BLaER1 treated with 17β-estradiol and CSF1 and Interleukin-3, amounts not matched to agents 10 nM and 100 nM (cell line): ENCODE measurements at regions not wholly inside any gene's neighbourhood (a gene's known extent, or its start where the extent isn't known, plus 50 kb on each side); places are given as distances from the start of the nearest gene placed in this dataset.

Source experiments
- H3K27ac ChIP-seq, 11 experiments: shearing (Covaris generic); formaldehyde crosslinking; 2 replicates each; pipeline ENCODE4 v1.8.1; 2022
- H3K27me3 ChIP-seq, 11 experiments: shearing (Covaris generic); formaldehyde crosslinking; 2 replicates each; pipeline ENCODE4 v1.8.1; 2022
- H3K36me3 ChIP-seq, 11 experiments: shearing (Covaris generic); formaldehyde crosslinking; 2 replicates each; pipeline ENCODE4 v1.8.1; 2022
- H3K4me1 ChIP-seq, 10 experiments: shearing (Covaris generic); formaldehyde crosslinking; 2 replicates each; pipeline ENCODE4 v1.8.1; 2022
- H3K4me2 ChIP-seq, 11 experiments: shearing (Covaris generic); formaldehyde crosslinking; 2 replicates each; pipeline ENCODE4 v1.8.1; 2022
- H3K4me3 ChIP-seq, 10 experiments: shearing (Covaris generic); formaldehyde crosslinking; 2 replicates each; pipeline ENCODE4 v1.8.1; 2022
- H3K9ac ChIP-seq, 11 experiments: shearing (Covaris generic); formaldehyde crosslinking; 2 replicates each; pipeline ENCODE4 v1.8.1; 2022
- H3K9me3 ChIP-seq, 11 experiments: shearing (Covaris generic); formaldehyde crosslinking; replicated peaks in 1 of 11; 2 replicates each; pipeline ENCODE4 v1.8.1; 2022
- H4K20me1 ChIP-seq, 11 experiments: shearing (Covaris generic); formaldehyde crosslinking; 2 replicates each; pipeline ENCODE4 v1.8.1; 2022
- Cebpa-rat ChIP-seq, 11 experiments: shearing (Covaris generic); IDR thresholded peaks; 2 replicates each; pipeline ENCODE4 v1.8.1; 2022

DNA sequence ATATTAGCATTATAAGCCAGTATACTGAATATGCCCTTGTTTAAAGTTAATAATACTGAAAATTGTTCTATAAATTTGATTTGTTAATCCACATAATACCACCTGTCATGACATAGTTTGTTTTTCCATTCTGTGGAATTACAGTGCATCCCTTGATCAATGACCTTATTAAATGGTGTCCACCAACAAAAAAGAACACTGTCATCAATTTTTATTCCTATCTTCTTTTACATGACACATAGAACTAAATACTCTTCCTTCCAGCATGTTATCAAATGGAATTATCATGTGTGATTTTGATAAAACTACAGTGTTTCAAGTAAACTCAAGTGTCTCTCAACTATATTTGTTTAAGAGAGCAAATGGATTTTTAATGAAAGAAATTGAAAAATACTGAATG lies 221.8 kb upstream of the MBL2 start:
- H3K4me2 ChIP-seq, result no peak overlapping the region
- no peaks in the 10 kb centered on the region; a peak in 1 of 20 replicates for H3K4me1 ChIP-seq
- H3K4me3 ChIP-seq, result no peak overlapping the region
- H3K36me3 ChIP-seq, result no peaks in the 10 kb centered on the region
- no peak overlapping the region for H3K27ac ChIP-seq
- H4K20me1 ChIP-seq, result no peaks in the 10 kb centered on the region
- H3K27me3 ChIP-seq, result no peaks in the 10 kb centered on the region
- no peak overlapping the region for H3K9ac ChIP-seq
- peaks cover 0 to 10% (median 0%) of the 10 kb centered on the region in 11 experiments; a peak in 2 of 22 replicates for H3K9me3 ChIP-seq
- no peak for TF ChIP-seq Cebpa-rat (IDR thresholded peaks at IDR 0.05)

- no peaks in the 10 kb centered on the region for H3K27me3 ChIP-seq
- H4K20me1 ChIP-seq, result no peaks in the 10 kb centered on the region
- no peak overlapping the region for H3K9ac ChIP-seq
- no peaks in the 10 kb centered on the region for H3K36me3 ChIP-seq
- H3K9me3 ChIP-seq, result peaks cover 0 to 10% (median 0%) of the 10 kb centered on the region in 11 experiments; a peak in 2 of 22 replicates
- no peak overlapping the region for H3K4me2 ChIP-seq
- H3K4me3 ChIP-seq, result no peak overlapping the region
- H3K4me1 ChIP-seq, result no peaks in the 10 kb centered on the region
- TF ChIP-seq Cebpa-rat (IDR thresholded peaks at IDR 0.05), result no peak
- H3K27ac ChIP-seq, result no peak overlapping the region
Measured at GRCh38 chr10:52993109-52993508, 220.5 kb upstream of the MBL2 start.

- H3K4me2 ChIP-seq, result no peak overlapping the region
- H4K20me1 ChIP-seq, result no peaks in the 10 kb centered on the region
- H3K4me3 ChIP-seq, result no peak overlapping the region
- no peak for TF ChIP-seq Cebpa-rat (IDR thresholded peaks at IDR 0.05)
- H3K4me1 ChIP-seq, result no peaks in the 10 kb centered on the region
- H3K27ac ChIP-seq, result no peak overlapping the region
- no peaks in the 10 kb centered on the region for H3K27me3 ChIP-seq
- peaks cover 0 to 10% (median 0%) of the 10 kb centered on the region in 11 experiments; a peak in 2 of 22 replicates for H3K9me3 ChIP-seq
- no peaks in the 10 kb centered on the region for H3K36me3 ChIP-seq
- H3K9ac ChIP-seq, result no peak overlapping the region
Measured at GRCh38 chr10:52992567-52992966, 220.0 kb upstream of the MBL2 start.

DNA sequence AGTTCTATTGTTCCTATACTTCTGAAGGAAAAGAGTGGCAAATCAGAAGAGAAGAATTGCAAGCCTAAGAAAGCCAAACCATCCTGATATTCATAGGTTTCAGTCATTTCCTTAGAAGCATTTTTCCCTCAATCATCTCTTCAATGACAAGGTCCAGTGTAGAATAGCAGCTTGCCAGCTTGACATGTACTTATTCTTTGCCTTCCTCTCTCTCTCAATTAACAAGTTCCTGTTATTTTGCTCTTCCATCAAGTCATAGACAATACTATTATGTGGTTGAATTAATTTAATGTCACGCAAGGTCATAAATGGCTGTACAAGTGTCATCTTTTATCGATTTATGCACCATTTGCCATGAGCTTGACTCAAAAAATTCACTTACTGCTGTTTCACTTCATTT lies 216.3 kb upstream of the MBL2 start:
- H3K9me3 ChIP-seq, result peaks cover 0 to 8% (median 0%) of the 10 kb centered on the region in 11 experiments; a peak in 2 of 22 replicates
- H3K4me2 ChIP-seq, result no peak overlapping the region
- no peaks in the 10 kb centered on the region for H3K4me1 ChIP-seq
- no peaks in the 10 kb centered on the region for H3K36me3 ChIP-seq
- H3K27me3 ChIP-seq, result no peaks in the 10 kb centered on the region
- H3K27ac ChIP-seq, result no peak overlapping the region
- H3K9ac ChIP-seq, result no peak overlapping the region
- H3K4me3 ChIP-seq, result no peak overlapping the region
- no peaks in the 10 kb centered on the region for H4K20me1 ChIP-seq
- TF ChIP-seq Cebpa-rat (IDR thresholded peaks at IDR 0.05), result no peak

DNA sequence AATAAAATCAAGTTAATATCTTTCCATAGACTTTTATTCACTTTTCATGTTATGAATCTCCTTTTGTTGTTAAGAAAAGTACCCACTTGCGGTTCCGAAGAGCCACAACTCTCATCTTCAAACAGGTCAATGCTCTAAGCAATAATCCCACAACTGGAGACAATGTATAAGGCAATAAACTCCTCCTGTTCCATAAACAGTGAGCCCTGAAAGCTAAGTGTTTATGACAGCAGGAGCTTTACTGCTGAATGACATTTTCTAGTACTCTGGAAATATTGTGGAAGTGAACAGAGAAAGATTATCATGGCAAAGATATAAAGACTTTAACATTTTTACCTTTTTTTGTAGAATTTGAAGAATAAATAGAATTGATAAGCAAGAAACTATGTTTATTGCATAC lies 213.5 kb upstream of the MBL2 start:
- Histone ChIP-seq H3K9me3 (no peaks in the 10 kb centered on the region), H3K36me3 (no peaks in the 10 kb centered on the region), H3K9ac (no peak overlapping the region), H3K4me1 (no peaks in the 10 kb centered on the region), H3K4me3 (no peak overlapping the region), H3K4me2 (no peak overlapping the region), H3K27ac (no peak overlapping the region), H4K20me1 (no peaks in the 10 kb centered on the region), H3K27me3 (no peaks in the 10 kb centered on the region)
- TF ChIP-seq Cebpa-rat (IDR thresholded peaks at IDR 0.05), result no peak

DNA sequence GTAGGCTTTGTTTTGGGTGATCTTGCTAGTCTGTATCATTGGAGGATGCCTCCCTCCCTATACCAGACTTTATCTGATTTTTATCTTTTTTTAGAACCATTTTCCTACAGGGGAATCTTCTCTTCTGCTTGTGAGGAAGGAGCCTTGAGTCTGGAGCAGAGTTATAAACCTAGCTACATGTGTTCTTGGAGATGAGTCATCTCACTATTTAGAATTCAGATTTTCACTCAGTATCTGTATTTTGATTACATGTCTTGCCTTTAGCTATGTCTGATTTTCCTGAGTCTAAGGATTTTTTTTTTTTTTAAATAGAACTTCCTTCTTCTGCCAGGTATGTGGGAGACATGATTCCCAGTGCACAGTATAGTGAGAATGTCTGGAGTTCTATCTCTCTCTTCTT lies 211.6 kb upstream of the MBL2 start:
- H3K27me3 ChIP-seq, result no peaks in the 10 kb centered on the region
- H4K20me1 ChIP-seq, result no peaks in the 10 kb centered on the region
- no peaks in the 10 kb centered on the region for H3K9me3 ChIP-seq
- no peak overlapping the region for H3K9ac ChIP-seq
- TF ChIP-seq Cebpa-rat (IDR thresholded peaks at IDR 0.05), result no peak
- H3K4me2 ChIP-seq, result no peak overlapping the region
- no peak overlapping the region for H3K4me3 ChIP-seq
- H3K27ac ChIP-seq, result no peak overlapping the region
- no peaks in the 10 kb centered on the region for H3K4me1 ChIP-seq
- H3K36me3 ChIP-seq, result no peaks in the 10 kb centered on the region

- H3K27me3 ChIP-seq, result no peaks in the 10 kb centered on the region
- no peaks in the 10 kb centered on the region for H3K4me1 ChIP-seq
- no peak overlapping the region for H3K4me2 ChIP-seq
- no peak overlapping the region for H3K4me3 ChIP-seq
- TF ChIP-seq Cebpa-rat (IDR thresholded peaks at IDR 0.05), result no peak
- peaks cover 0 to 3% (median under 1%) of the 10 kb centered on the region in 11 experiments; a peak in 6 of 22 replicates for H3K9me3 ChIP-seq
- H3K27ac ChIP-seq, result no peak overlapping the region
- no peaks in the 10 kb centered on the region for H4K20me1 ChIP-seq
- H3K9ac ChIP-seq, result no peak overlapping the region
- no peaks in the 10 kb centered on the region for H3K36me3 ChIP-seq
Measured at GRCh38 chr10:52979295-52979990, 206.9 kb upstream of the MBL2 start.

DNA sequence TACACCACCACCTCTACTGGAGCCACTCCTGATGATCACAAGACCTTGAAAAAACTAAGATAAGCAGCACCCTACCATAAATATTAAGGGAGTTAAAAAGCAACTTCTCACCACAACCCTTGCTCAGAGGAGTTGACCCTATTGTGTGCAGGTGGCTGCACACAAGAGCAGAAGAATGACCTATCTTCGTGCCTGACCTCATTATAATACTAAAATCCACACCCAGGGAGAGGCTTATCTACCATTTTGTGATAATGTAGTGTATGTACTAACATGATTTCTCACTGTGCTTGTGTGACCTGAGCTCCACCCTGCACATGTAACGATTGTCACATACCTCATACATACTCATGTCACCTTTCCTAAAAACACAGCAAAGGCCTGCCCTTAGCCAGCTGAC lies 205.0 kb upstream of the MBL2 start:
- Histone ChIP-seq H3K36me3 (no peaks in the 10 kb centered on the region), H3K27ac (no peak overlapping the region), H3K4me2 (no peak overlapping the region), H3K9me3 (peaks cover 10 to 21% (median 15%) of the 10 kb centered on the region in 11 experiments), H3K4me1 (no peaks in the 10 kb centered on the region), H3K9ac (no peak overlapping the region), H4K20me1 (no peaks in the 10 kb centered on the region), H3K4me3 (no peak overlapping the region), H3K27me3 (no peaks in the 10 kb centered on the region)
- TF ChIP-seq Cebpa-rat (IDR thresholded peaks at IDR 0.05), result no peak

DNA sequence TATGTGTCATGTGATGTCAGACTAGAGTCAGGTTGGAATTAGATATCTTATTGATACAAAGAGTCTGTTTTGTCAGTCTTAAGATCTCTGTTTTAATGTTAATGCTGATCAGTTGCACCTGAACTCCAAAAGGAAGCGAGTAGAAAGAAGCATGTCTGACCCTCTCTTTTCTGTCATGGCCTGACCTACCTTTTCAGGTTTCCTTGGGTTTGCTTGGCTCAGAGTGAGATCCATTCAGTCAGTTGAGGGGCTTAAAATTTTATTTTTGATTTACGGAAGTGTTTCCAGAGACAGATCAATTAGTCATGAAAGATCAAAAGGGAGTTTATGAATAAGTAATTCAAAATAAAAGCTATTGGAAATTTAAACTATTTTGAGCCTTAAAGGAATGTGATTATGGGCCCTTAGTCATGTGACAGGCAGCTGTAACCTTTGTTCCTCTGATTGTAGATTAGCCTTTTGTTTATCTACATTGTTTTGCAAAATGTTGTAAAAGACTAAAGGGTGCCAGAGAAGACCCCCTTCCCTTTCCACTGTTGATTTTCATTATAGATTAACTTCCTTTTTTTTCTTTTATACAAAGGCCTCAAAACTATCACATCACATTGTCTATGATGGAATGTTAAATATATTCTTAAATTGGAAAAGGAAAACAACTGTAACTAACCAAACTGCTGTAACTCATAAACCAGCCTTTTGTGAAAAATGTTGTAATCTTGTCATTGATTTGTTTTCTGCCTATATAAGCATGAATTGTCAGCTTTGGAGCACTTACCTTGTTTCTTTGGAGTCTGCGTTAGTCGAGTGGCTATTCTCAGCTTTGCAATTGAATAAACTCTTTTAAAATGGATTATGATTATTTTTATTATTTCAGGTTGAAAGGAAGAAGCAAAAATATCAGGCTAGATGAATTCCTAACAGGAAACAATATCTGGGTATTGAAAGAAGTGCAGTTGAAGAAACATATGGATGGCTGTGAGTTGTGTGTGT lies 195.5 kb upstream of the MBL2 start:
- Histone ChIP-seq H3K36me3 (no peaks in the 10 kb centered on the region), H3K27me3 (no peaks in the 10 kb centered on the region), H3K9me3 (peaks cover 0 to 8% (median 3%) of the 10 kb centered on the region in 11 experiments; a peak in 8 of 22 replicates), H3K4me3 (no peak overlapping the region), H4K20me1 (no peaks in the 10 kb centered on the region), H3K9ac (no peak overlapping the region), H3K4me1 (peaks cover 0 to 4% (median 0%) of the 10 kb centered on the region in 10 experiments; a peak in 1 of 20 replicates), H3K4me2 (no peak overlapping the region), H3K27ac (no peak overlapping the region)
- TF ChIP-seq Cebpa-rat (IDR thresholded peaks at IDR 0.05), result no peak
